GM10266 (cell line): ENCODE measurements at regions not wholly inside any gene's neighbourhood (a gene's known extent, or its start where the extent isn't known, plus 50 kb on each side); places are given as distances from the start of the nearest gene placed in this dataset.

ENCODE experiments used
- DNase-seq: peaks from one replicate; pipeline ENCODE4 v3.0.0; 2012; ENCODE audit errors: extremely low spot score
- TF ChIP-seq, protein P1 (sequence below): IDR thresholded peaks from 2 replicates; pipeline ENCODE4 v1.5.1; 2012; ENCODE audit warnings: mild to moderate bottlenecking, low read depth; ENCODE audit not compliant: control insufficient read depth, insufficient read depth; ENCODE audit errors: missing control alignments

DNA sequence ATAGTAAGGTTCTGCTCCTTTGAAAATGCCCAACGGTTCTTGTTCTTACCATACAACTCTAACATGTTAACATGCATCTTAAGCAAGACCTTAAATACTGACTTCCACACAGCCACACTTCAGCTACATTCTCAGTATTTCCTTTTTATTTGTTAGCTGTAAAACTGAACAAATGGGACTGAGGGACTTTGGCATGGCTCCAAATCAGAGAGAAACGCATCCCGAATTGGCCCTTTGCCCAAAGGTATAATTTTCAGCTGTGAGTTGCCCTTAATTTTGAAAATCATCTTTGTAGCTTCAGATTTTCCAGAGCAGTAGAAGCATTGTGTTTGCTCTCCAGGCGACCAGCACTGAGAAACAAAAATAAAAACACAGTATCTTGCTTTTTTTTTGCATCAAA, 56.4 kb downstream of the NEUROD6 start:
- DNase-seq: no peak
- TF ChIP-seq, protein P1, sequence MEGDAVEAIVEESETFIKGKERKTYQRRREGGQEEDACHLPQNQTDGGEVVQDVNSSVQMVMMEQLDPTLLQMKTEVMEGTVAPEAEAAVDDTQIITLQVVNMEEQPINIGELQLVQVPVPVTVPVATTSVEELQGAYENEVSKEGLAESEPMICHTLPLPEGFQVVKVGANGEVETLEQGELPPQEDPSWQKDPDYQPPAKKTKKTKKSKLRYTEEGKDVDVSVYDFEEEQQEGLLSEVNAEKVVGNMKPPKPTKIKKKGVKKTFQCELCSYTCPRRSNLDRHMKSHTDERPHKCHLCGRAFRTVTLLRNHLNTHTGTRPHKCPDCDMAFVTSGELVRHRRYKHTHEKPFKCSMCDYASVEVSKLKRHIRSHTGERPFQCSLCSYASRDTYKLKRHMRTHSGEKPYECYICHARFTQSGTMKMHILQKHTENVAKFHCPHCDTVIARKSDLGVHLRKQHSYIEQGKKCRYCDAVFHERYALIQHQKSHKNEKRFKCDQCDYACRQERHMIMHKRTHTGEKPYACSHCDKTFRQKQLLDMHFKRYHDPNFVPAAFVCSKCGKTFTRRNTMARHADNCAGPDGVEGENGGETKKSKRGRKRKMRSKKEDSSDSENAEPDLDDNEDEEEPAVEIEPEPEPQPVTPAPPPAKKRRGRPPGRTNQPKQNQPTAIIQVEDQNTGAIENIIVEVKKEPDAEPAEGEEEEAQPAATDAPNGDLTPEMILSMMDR: no peak

DNA sequence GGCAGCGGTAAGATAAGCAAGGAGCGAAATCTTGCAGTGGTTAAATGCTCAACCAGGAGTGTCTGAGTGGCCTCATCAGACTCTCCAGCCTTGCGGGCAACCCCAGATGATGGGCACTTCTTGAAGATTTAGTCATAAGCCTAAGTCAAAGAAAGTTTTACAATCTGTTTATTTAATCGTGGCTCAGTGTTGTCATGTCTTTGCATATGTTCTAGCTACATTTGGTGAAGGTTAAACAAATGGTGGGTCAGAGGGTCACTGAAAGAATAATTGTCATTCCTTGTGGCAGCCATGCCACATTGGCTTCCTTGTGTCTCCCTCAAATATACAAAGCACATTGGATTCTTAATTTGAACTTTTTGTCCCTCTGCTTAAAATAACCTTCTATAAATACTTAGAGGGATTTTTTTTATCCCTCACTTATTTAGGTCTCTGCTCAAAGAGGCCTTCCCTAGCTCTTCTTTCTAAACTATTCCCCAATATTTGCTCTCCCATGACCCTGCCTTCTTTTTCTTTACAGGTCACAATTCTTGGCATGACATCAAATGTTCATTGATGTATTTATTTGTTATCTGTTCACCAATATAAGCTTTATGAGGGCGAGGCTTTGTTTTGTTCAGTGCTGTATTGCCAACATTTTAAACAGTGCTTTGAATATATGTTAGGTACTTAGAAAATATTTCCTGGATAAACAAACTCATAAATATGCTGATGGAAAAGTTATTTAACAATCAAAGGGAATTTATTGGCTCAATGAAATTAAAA, 68.7 kb downstream of the NEUROD6 start:
- TF ChIP-seq, protein P1: no peak

DNA sequence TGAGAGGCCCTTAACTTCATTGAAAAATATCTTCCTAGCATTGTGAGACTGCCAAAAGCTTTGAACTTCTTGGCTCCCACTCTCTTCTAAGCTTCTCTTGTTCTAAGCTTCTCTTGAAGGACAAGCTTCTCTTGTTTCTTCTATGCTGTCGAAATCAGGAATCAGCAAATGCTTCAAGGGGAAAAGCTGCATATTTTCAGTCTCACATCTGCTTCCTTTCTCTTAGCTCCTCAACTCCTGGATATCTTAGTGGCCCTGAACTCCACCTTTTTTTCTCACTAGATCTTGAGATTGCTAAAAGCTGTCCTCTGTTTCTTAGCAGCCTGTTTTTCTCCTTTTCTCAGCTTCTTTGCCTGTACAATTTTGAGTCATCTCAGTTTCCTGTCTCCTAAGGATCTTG, 73.0 kb downstream of the NEUROD6 start:
- TF ChIP-seq, protein P1: no peak
- DNase-seq: no peak

More for the DNA sequence above, 68.7 kb downstream of the NEUROD6 start:
- no peak for DNase-seq

DNA sequence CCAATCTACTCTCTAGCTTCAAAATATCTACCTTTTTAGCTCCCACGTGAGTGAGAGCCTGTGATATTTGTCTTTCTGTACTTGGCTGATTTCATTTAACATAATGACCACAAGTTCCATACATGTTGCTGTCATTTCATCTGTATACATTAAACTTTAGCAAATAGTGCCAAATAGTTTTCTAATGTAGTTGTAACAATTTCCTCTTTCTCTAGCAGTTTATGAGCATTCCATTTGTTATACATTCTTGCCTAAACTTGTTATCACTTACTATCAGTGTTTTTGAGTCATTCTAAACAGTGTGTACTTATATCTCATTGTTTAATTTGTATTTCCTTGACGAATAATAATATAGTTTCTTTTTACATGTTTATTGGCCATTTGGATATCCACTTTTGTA, 77.2 kb downstream of the NEUROD6 start:
- DNase-seq: no peak
- TF ChIP-seq, protein P1: no peak

DNA sequence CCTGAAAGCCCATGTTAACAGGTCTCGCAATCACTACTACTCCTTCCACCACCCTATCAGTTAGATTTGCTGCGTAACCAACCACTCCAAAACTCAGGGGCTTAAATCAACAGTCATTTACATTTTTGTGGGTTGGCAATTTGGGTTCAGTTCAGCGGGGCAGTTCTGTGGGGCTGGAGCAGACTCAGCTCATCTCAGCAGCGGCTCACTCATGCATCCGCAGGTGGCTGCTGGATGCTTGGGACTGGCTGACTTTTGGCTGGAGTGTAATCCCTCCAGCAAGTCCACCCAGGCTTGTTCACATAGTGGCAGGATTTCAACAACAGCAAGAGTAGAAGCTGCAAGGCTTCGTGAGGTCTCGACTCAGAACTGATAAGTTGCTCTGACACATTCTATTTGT, 79.2 kb downstream of the NEUROD6 start:
- DNase-seq: no peak
- TF ChIP-seq, protein P1: no peak

DNA sequence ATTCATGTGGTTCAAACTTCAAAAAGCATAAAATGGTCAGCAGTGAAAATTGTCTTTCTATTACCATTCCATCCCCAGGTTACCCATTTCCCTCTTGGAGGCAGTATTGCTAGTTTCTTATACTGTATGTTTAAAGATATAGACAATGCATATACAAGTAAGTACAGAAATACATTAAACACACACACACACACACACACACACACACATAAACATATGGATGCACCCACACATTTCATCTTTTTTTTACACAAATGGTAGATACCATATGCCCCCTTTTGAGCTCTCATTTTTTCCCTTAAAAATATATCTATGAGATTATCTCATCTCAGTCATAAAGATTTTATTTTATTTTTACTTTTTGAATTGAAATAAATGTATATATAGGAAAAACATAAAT, 79.7 kb downstream of the NEUROD6 start:
- TF ChIP-seq, protein P1: no peak
- no peak for DNase-seq

DNA sequence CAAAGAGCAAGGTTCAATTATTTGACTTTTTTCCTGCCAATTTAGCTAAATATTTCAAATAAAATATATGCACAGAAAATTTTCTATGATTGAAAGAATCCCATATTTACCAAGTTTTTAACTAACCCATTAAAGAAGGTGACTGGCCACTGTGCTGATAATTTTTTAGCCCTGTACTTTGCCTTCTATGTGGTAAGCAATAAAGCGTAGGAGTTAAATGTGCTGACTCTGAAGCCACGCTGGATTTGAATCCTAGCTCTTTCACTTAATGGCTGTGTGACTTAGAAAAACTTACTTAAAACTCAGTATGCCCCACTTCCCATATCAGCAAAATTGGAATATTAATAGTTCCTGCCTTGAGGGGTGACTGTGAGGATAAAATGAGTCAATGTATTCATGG, 82.1 kb downstream of the NEUROD6 start:
- TF ChIP-seq, protein P1: no peak
- no peak for DNase-seq
